Neural progenitor cell (in vitro differentiated cells): ENCODE measurements at regions not wholly inside any gene's neighbourhood (a gene's known extent, or its start where the extent isn't known, plus 50 kb on each side); places are given as distances from the start of the nearest gene placed in this dataset.

Experiments
- EZH2 ChIP-seq: fragments of 200-600 bp; sonication (generic); IDR thresholded peaks from 2 replicates; pipeline ENCODE4 v1.6.1; 2017; ENCODE audit warnings: antibody characterized with exemption, mild to moderate bottlenecking, moderate library complexity
- TF ChIP-seq, protein P1 (sequence below): fragments of 200-600 bp; sonication (generic); IDR thresholded peaks from 2 replicates; pipeline ENCODE4 v1.5.1; 2017; ENCODE audit warnings: antibody characterized with exemption, mild to moderate bottlenecking

GRCh38 chr11:10360835-10361234, 56.0 kb downstream of the ADM start:
- TF ChIP-seq EZH2: no peak
- TF ChIP-seq, protein P1, sequence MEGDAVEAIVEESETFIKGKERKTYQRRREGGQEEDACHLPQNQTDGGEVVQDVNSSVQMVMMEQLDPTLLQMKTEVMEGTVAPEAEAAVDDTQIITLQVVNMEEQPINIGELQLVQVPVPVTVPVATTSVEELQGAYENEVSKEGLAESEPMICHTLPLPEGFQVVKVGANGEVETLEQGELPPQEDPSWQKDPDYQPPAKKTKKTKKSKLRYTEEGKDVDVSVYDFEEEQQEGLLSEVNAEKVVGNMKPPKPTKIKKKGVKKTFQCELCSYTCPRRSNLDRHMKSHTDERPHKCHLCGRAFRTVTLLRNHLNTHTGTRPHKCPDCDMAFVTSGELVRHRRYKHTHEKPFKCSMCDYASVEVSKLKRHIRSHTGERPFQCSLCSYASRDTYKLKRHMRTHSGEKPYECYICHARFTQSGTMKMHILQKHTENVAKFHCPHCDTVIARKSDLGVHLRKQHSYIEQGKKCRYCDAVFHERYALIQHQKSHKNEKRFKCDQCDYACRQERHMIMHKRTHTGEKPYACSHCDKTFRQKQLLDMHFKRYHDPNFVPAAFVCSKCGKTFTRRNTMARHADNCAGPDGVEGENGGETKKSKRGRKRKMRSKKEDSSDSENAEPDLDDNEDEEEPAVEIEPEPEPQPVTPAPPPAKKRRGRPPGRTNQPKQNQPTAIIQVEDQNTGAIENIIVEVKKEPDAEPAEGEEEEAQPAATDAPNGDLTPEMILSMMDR: no peak
